SK-N-SH (cell line): ENCODE measurements at regions not wholly inside any gene's neighbourhood (a gene's known extent, or its start where the extent isn't known, plus 50 kb on each side); places are given as distances from the start of the nearest gene placed in this dataset.

Experiments used
- CTCF ChIA-PET: fragments of 300-600, 350-600 bp; formaldehyde crosslinking; extraction: SDS; loops from one replicate; lab custom pipeline; 2021; lab: Yijun Ruan, JAX
- POLR2A ChIA-PET: fragments of 350-600 bp; sonication (Branson Sonifier 250); formaldehyde crosslinking; extraction: SDS; loops from one replicate; lab custom pipeline; 2020; ENCODE audit warnings: antibody characterized with exemption, inconsistent platforms; lab: Yijun Ruan, JAX
- DNase-seq: peaks from one replicate; pipeline ENCODE4 v3.0.0; 2012
- H2AFZ ChIP-seq: fragments of 200-600 bp; sonication (generic); 2 replicates; pipeline ENCODE4 v1.8.1; 2016; ENCODE audit warnings: antibody characterized with exemption, mild to moderate bottlenecking, low read depth
- H3F3A ChIP-seq: fragments of 200-600 bp; sonication (generic); replicated peaks from 2 replicates; pipeline ENCODE3; 2016; ENCODE audit warnings: antibody characterized with exemption, mild to moderate bottlenecking; ENCODE audit not compliant: insufficient read depth
- H3K27ac ChIP-seq, 2 experiments: fragments of 200-500 bp in 1 of 2; fragments of 200-600 bp in 1 of 2; sonication (Bioruptor generic) in 1 of 2; sonication (generic), shearing (Covaris generic) in 1 of 2; 2 replicates each; pipeline versions ENCODE4 v1.5.1 to v1.6.1; 2014 to 2016; ENCODE audit warnings: low read depth in 2 of 2, inconsistent platforms in 1 of 2, low read length in 1 of 2, mild to moderate bottlenecking in 1 of 2, mixed read lengths in 1 of 2
- H3K27me3 ChIP-seq: fragments of 200-600 bp; sonication (generic), shearing (Covaris generic); 2 replicates; pipeline ENCODE4 v1.6.1; 2016; ENCODE audit warnings: mixed run types; ENCODE audit not compliant: insufficient read depth
- H3K36me3 ChIP-seq, 2 experiments: fragments of 200-500 bp in 1 of 2; fragments of 200-600 bp in 1 of 2; sonication (Bioruptor generic) in 1 of 2; sonication (generic) in 1 of 2; replicated peaks in 1 of 2; 2 replicates each; pipeline versions ENCODE3 to v1.5.1; 2014 to 2016; ENCODE audit warnings: low read length in 1 of 2, mild to moderate bottlenecking in 1 of 2; ENCODE audit not compliant: insufficient read depth in 2 of 2, control insufficient read depth in 1 of 2
- H3K4me1 ChIP-seq, 2 experiments: fragments of 200-500 bp in 1 of 2; fragments of 200-600 bp in 1 of 2; sonication (Bioruptor generic) in 1 of 2; sonication (generic), shearing (Covaris generic) in 1 of 2; 2 replicates each; pipeline versions ENCODE4 v1.5.1 to v1.6.1; 2014 to 2016; ENCODE audit warnings: low read depth in 1 of 2, low read length in 1 of 2, mixed run types in 1 of 2; ENCODE audit not compliant: insufficient read depth in 2 of 2, control insufficient read depth in 1 of 2
- H3K4me2 ChIP-seq: fragments of 200-600 bp; sonication (generic), shearing (Covaris generic); 2 replicates; pipeline ENCODE4 v1.6.1; 2017; ENCODE audit warnings: mixed run types
- H3K4me3 ChIP-seq, 2 experiments: fragments of 200-500 bp in 1 of 2; fragments of 200-600 bp in 1 of 2; sonication (Bioruptor generic) in 1 of 2; sonication (generic), shearing (Covaris generic) in 1 of 2; 2 replicates each; pipeline versions ENCODE4 v1.5.1 to v1.8.1; 2014 to 2016; ENCODE audit warnings: low read depth in 2 of 2, inconsistent platforms in 1 of 2, low read length in 1 of 2, mild to moderate bottlenecking in 1 of 2, mixed read lengths in 1 of 2, moderate library complexity in 1 of 2
- H3K79me2 ChIP-seq: fragments of 200-600 bp; sonication (generic); 2 replicates; pipeline ENCODE4 v1.8.1; 2017; ENCODE audit warnings: mild to moderate bottlenecking; ENCODE audit not compliant: insufficient read depth
- H3K9ac ChIP-seq: fragments of 200-600 bp; sonication (generic); 2 replicates; pipeline ENCODE4 v1.6.1; 2017; ENCODE audit warnings: mixed run types
- H3K9me2 ChIP-seq: fragments of 200-600 bp; sonication (generic); 2 replicates; pipeline ENCODE4 v1.6.1; 2017; ENCODE audit warnings: mixed run types
- H3K9me3 ChIP-seq: fragments of 200-600 bp; sonication (generic); 2 replicates; pipeline ENCODE4 v1.6.1; 2017; ENCODE audit warnings: mixed run types, mild to moderate bottlenecking, moderate library complexity
- H4K20me1 ChIP-seq: fragments of 200-600 bp; sonication (generic); 2 replicates; pipeline ENCODE4 v1.6.1; 2017; ENCODE audit warnings: mild to moderate bottlenecking, mixed run types; ENCODE audit not compliant: insufficient read depth
- CTCF ChIP-seq: fragments of 200-600 bp; sonication (generic); IDR thresholded peaks from 2 replicates; pipeline ENCODE4 v1.6.1; 2017; ENCODE audit warnings: antibody characterized with exemption, mild to moderate bottlenecking, moderate library complexity
- ELF1 ChIP-seq: IDR thresholded peaks from 2 replicates; pipeline ENCODE4 v1.4.0; 2012
- FOXJ3 ChIP-seq: sonication (generic); formaldehyde crosslinking; IDR thresholded peaks from 2 replicates; pipeline ENCODE4 v1.5.1; 2020; ENCODE audit warnings: mild to moderate bottlenecking, missing genetic modification reagents
- GABPA ChIP-seq: IDR thresholded peaks from 2 replicates; pipeline ENCODE4 v1.4.0; 2012; ENCODE audit warnings: low read depth, mild to moderate bottlenecking
- GATA2 ChIP-seq: sonication (generic); formaldehyde crosslinking; IDR thresholded peaks from 2 replicates; pipeline ENCODE4 v1.5.0; 2020; ENCODE audit warnings: mild to moderate bottlenecking, missing genetic modification reagents
- IRF3 ChIP-seq: fragments of 150-350 bp; IDR thresholded peaks from 2 replicates; pipeline ENCODE4 v1.6.1; 2016; ENCODE audit warnings: mild to moderate bottlenecking, low read depth, low read length
- JUND ChIP-seq: IDR thresholded peaks from 2 replicates; pipeline ENCODE4 v1.4.0; 2012
- NRF1 ChIP-seq: IDR thresholded peaks from 2 replicates; pipeline ENCODE4 v1.6.1; 2012; ENCODE audit warnings: low read depth, mild to moderate bottlenecking, low read length
- RCOR1 ChIP-seq: fragments of 150-350 bp; IDR thresholded peaks from 2 replicates; pipeline ENCODE4 v1.6.1; 2017; ENCODE audit warnings: antibody characterized with exemption, low read length
- REST ChIP-seq: IDR thresholded peaks from 2 replicates; pipeline ENCODE4 v1.6.1; 2012; ENCODE audit warnings: mild to moderate bottlenecking, low read depth, low read length, moderate library complexity
- RXRA ChIP-seq: IDR thresholded peaks from 2 replicates; pipeline ENCODE4 v1.4.0; 2012; ENCODE audit warnings: low read depth, mild to moderate bottlenecking, borderline replicate concordance
- TCF12 ChIP-seq: IDR thresholded peaks from 2 replicates; pipeline ENCODE4 v1.4.0; 2012
- ZBTB33 ChIP-seq: IDR thresholded peaks from 2 replicates; pipeline ENCODE4 v1.4.0; 2012; ENCODE audit warnings: low read depth, borderline replicate concordance
- WGBS: methylation state at CpG from one replicate; pipeline ENCODE4 v1.1.6; 2017; ENCODE audit warnings: low lambda C conversion rate; 5-methylcytosine and 5-hydroxymethylcytosine counted together

- WGBS = 12% methylated on average over 3 of the region's 3 CpGs
- H3K9me3 ChIP-seq = no peaks in the 10 kb centered on the region
- H4K20me1 ChIP-seq = no peaks in the 10 kb centered on the region
- no peaks in the 10 kb centered on the region for H3F3A ChIP-seq
- H2AFZ ChIP-seq = no peak overlapping the region
- H3K79me2 ChIP-seq = no peaks in the 10 kb centered on the region
- H3K27ac ChIP-seq = no peak overlapping the region
- H3K4me3 ChIP-seq = no peak overlapping the region
- POLR2A ChIA-PET = no interaction called here
- no peak for TF ChIP-seq CTCF
- TF ChIP-seq JUND = no peak
- TF ChIP-seq FOXJ3 = no peak
- TF ChIP-seq IRF3 = no peak
- no peak for TF ChIP-seq RCOR1
- TF ChIP-seq ELF1 = no peak
- no peak for TF ChIP-seq TCF12
- TF ChIP-seq ZBTB33 = no peak
- TF ChIP-seq GABPA = no peak
- TF ChIP-seq REST = no peak
- no peak for TF ChIP-seq GATA2
- no peak for TF ChIP-seq NRF1
- no peak for TF ChIP-seq RXRA
- H3K4me2 ChIP-seq = no peak overlapping the region
- no peak for DNase-seq
- CTCF ChIA-PET = no interaction called here
- H3K9ac ChIP-seq = no peak overlapping the region
- H3K4me1 ChIP-seq = no peaks in the 10 kb centered on the region
- H3K9me2 ChIP-seq = no peaks in the 10 kb centered on the region
- no peaks in the 10 kb centered on the region for H3K36me3 ChIP-seq
- H3K27me3 ChIP-seq = no peaks in the 10 kb centered on the region
Observed at GRCh38 chr2:52862801-52863200, 904.8 kb upstream of the CHAC2 start.
